ENCODE measurements at regions not wholly inside any gene's neighbourhood (a gene's known extent, or its start where the extent isn't known, plus 50 kb on each side); places are given as distances from the start of the nearest gene placed in this dataset.
"Not testable (repeated sequence)": the region's sequence is repeated elsewhere in the genome, so short reads cannot be mapped to it uniquely, and the experiment has no call there.

- Histone ChIP-seq H3K4me1 (ENCODE audit: control insufficient read depth, low read length) (no peaks in the 10 kb centered on the region), H3K36me3 (ENCODE audit: control insufficient read depth, low read length) (no peaks in the 10 kb centered on the region), H3K27ac (ENCODE audit: low read depth, low read length) (no peak overlapping the region), H3K27me3 (ENCODE audit: control insufficient read depth, low read length) (no peaks in the 10 kb centered on the region), H3K9me2 (replicated peaks; ENCODE audit: control insufficient read depth, low read length) (no peaks in the 10 kb centered on the region), H3K4me3 (ENCODE audit: low read length) (no peak overlapping the region), H4K20me1 (ENCODE audit: control insufficient read depth, insufficient read depth, low read depth, low read length) (no peaks in the 10 kb centered on the region), H3K9me3 (ENCODE audit: control insufficient read depth, insufficient read depth, low read length) (no peaks in the 10 kb centered on the region), H3K4me2 (ENCODE audit: low read length) (no peak overlapping the region), H3K79me2 (ENCODE audit: control insufficient read depth, low read length) (no peaks in the 10 kb centered on the region), H3F3A (ENCODE audit: control insufficient read depth, insufficient read depth) (no peaks in the 10 kb centered on the region)
- TF ChIP-seq, protein P1, sequence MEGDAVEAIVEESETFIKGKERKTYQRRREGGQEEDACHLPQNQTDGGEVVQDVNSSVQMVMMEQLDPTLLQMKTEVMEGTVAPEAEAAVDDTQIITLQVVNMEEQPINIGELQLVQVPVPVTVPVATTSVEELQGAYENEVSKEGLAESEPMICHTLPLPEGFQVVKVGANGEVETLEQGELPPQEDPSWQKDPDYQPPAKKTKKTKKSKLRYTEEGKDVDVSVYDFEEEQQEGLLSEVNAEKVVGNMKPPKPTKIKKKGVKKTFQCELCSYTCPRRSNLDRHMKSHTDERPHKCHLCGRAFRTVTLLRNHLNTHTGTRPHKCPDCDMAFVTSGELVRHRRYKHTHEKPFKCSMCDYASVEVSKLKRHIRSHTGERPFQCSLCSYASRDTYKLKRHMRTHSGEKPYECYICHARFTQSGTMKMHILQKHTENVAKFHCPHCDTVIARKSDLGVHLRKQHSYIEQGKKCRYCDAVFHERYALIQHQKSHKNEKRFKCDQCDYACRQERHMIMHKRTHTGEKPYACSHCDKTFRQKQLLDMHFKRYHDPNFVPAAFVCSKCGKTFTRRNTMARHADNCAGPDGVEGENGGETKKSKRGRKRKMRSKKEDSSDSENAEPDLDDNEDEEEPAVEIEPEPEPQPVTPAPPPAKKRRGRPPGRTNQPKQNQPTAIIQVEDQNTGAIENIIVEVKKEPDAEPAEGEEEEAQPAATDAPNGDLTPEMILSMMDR (IDR thresholded peaks at IDR 0.05; ENCODE audit: low read depth, low read length, poor library complexity, severe bottlenecking), result no peak
- TF ChIP-seq EZH2phosphoT487 (IDR thresholded peaks at IDR 0.05; ENCODE audit: borderline replicate concordance, low read length), result no peak
Observed at GRCh38 chrX:74195605-74196004, 108.4 kb upstream of the ZCCHC13 start.

- Histone ChIP-seq H3K36me3 (ENCODE audit: control insufficient read depth, low read length) (no peaks in the 10 kb centered on the region), H3K27ac (ENCODE audit: low read depth, low read length) (no peak overlapping the region), H3K9me3 (ENCODE audit: control insufficient read depth, insufficient read depth, low read length) (no peaks in the 10 kb centered on the region), H3K4me3 (ENCODE audit: low read length) (no peak overlapping the region), H3K27me3 (ENCODE audit: control insufficient read depth, low read length) (no peaks in the 10 kb centered on the region), H3K79me2 (ENCODE audit: control insufficient read depth, low read length) (no peaks in the 10 kb centered on the region), H3K9me2 (replicated peaks; ENCODE audit: control insufficient read depth, low read length) (no peaks in the 10 kb centered on the region), H3F3A (ENCODE audit: control insufficient read depth, insufficient read depth) (no peaks in the 10 kb centered on the region), H3K4me1 (ENCODE audit: control insufficient read depth, low read length) (no peaks in the 10 kb centered on the region), H4K20me1 (ENCODE audit: control insufficient read depth, insufficient read depth, low read depth, low read length) (no peaks in the 10 kb centered on the region), H3K4me2 (ENCODE audit: low read length) (no peak overlapping the region)
- TF ChIP-seq, protein P1 (IDR thresholded peaks at IDR 0.05; ENCODE audit: low read depth, low read length, poor library complexity, severe bottlenecking), result no peak
- TF ChIP-seq EZH2phosphoT487 (IDR thresholded peaks at IDR 0.05; ENCODE audit: borderline replicate concordance, low read length), result no peak
Observed at GRCh38 chrX:74195120-74195519, 108.9 kb upstream of the ZCCHC13 start.

DNA sequence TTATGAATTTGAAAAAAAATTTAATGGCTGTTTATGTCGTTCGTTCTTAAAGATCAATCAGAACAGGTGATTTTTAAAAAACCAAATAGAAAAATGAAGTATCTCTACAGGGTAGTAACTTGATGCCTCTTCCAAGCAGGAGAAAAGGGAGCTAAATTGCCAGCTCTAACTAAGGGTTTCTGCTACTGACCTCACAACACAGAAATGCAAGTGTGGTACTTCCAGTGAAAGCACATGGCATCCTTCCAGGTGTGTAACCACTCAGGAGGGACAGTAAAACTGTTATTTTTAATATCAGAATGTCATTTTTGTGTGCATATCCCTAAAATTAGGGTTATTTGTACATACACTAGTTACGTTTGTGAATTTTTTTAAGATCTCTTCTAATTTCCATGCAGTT is 116.8 kb upstream of the ZCCHC13 start:
- H3F3A ChIP-seq (ENCODE audit: control insufficient read depth, insufficient read depth), result no peaks in the 10 kb centered on the region
- H3K4me1 ChIP-seq (ENCODE audit: control insufficient read depth, low read length), result no peaks in the 10 kb centered on the region
- H3K4me2 ChIP-seq (ENCODE audit: low read length), result no peak overlapping the region
- H3K9me2 ChIP-seq (replicated peaks; ENCODE audit: control insufficient read depth, low read length), result no peaks in the 10 kb centered on the region
- no peaks in the 10 kb centered on the region for H3K27me3 ChIP-seq (ENCODE audit: control insufficient read depth, low read length)
- no peak overlapping the region for H3K27ac ChIP-seq (ENCODE audit: low read depth, low read length)
- no peak for TF ChIP-seq EZH2phosphoT487 (IDR thresholded peaks at IDR 0.05; ENCODE audit: borderline replicate concordance, low read length)
- H3K4me3 ChIP-seq (ENCODE audit: low read length), result no peak overlapping the region
- no peaks in the 10 kb centered on the region for H3K79me2 ChIP-seq (ENCODE audit: control insufficient read depth, low read length)
- H3K9me3 ChIP-seq (ENCODE audit: control insufficient read depth, insufficient read depth, low read length), result no peaks in the 10 kb centered on the region
- no peaks in the 10 kb centered on the region for H4K20me1 ChIP-seq (ENCODE audit: control insufficient read depth, insufficient read depth, low read depth, low read length)
- no peaks in the 10 kb centered on the region for H3K36me3 ChIP-seq (ENCODE audit: control insufficient read depth, low read length)

- not testable (repeated sequence) for H3K4me2 ChIP-seq (ENCODE audit: low read length); H3K27ac ChIP-seq (ENCODE audit: low read depth, low read length)
Observed at GRCh38 chrX:74183047-74183446, 120.9 kb upstream of the ZCCHC13 start.

DNA sequence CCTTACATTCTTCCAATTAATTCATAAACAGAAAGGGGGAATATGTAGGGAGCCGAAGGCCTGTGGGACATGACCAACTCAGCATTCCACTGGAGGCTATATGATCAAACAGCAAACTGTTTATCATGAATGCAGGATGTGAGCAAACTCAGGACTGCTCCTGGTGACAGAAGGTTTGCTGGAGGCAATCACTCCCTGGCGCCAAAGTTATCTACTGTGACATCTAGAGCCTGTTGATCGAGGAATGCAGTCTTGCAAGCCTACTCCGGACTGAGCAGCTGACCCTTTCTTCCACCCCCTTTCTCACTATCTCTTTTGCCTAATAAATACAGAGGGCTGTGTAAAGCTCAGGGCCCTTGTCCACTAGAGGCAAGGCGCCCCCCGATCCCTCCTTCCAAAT is 122.0 kb upstream of the ZCCHC13 start:
- H3K4me2 ChIP-seq (ENCODE audit: low read length); H3K79me2 ChIP-seq (ENCODE audit: control insufficient read depth, low read length); H3K4me3 ChIP-seq (ENCODE audit: low read length); H3K36me3 ChIP-seq (ENCODE audit: control insufficient read depth, low read length); H4K20me1 ChIP-seq (ENCODE audit: control insufficient read depth, insufficient read depth, low read depth, low read length); H3K9me2 ChIP-seq (replicated peaks; ENCODE audit: control insufficient read depth, low read length); H3K27ac ChIP-seq (ENCODE audit: low read depth, low read length); H3K27me3 ChIP-seq (ENCODE audit: control insufficient read depth, low read length); H3K9me3 ChIP-seq (ENCODE audit: control insufficient read depth, insufficient read depth, low read length); H3F3A ChIP-seq (ENCODE audit: control insufficient read depth, insufficient read depth); H3K4me1 ChIP-seq (ENCODE audit: control insufficient read depth, low read length): not testable (repeated sequence)

More at GRCh38 chrX:74183047-74183446, 120.9 kb upstream of the ZCCHC13 start:
- not testable (repeated sequence) for H3K4me3 ChIP-seq (ENCODE audit: low read length); H3K4me1 ChIP-seq (ENCODE audit: control insufficient read depth, low read length); H3K9me3 ChIP-seq (ENCODE audit: control insufficient read depth, insufficient read depth, low read length); H3K36me3 ChIP-seq (ENCODE audit: control insufficient read depth, low read length); H4K20me1 ChIP-seq (ENCODE audit: control insufficient read depth, insufficient read depth, low read depth, low read length); H3K27me3 ChIP-seq (ENCODE audit: control insufficient read depth, low read length); H3K9me2 ChIP-seq (replicated peaks; ENCODE audit: control insufficient read depth, low read length); H3F3A ChIP-seq (ENCODE audit: control insufficient read depth, insufficient read depth); H3K79me2 ChIP-seq (ENCODE audit: control insufficient read depth, low read length)

Measured in DOHH2 (cell line).